ENCODE measurements at regions not wholly inside any gene's neighbourhood (a gene's known extent, or its start where the extent isn't known, plus 50 kb on each side); places are given as distances from the start of the nearest gene placed in this dataset.

GRCh38 chr1:112040891-112041740, 51.6 kb upstream of the KCND3 start:
- DNase-seq = no peak
- in situ Hi-C loops (cut with HindIII; ENCODE audit: low pct_ligation_motif_present, low pct_unique_long_range_greater_than_20kb, low sequenced_read_pairs) = no loop called here

GRCh38 chr1:112043901-112044300, 54.4 kb upstream of the KCND3 start:
- in situ Hi-C loops (cut with HindIII; ENCODE audit: low pct_ligation_motif_present, low pct_unique_long_range_greater_than_20kb, low sequenced_read_pairs) = no loop called here
- DNase-seq = no peak

- no peak for DNase-seq
- in situ Hi-C loops (cut with HindIII; ENCODE audit: low pct_ligation_motif_present, low pct_unique_long_range_greater_than_20kb, low sequenced_read_pairs) = no loop called here
These were observed 55.3 kb upstream of the KCND3 start for GRCh38 chr1:112044745-112045144.

GRCh38 chr1:112046630-112047029, 57.2 kb upstream of the KCND3 start:
- DNase-seq = no peak
- in situ Hi-C loops (cut with HindIII; ENCODE audit: low pct_ligation_motif_present, low pct_unique_long_range_greater_than_20kb, low sequenced_read_pairs) = no loop called here

- in situ Hi-C loops (cut with HindIII; ENCODE audit: low pct_ligation_motif_present, low pct_unique_long_range_greater_than_20kb, low sequenced_read_pairs) = no loop called here
- DNase-seq = no peak
These were observed 59.0 kb upstream of the KCND3 start for GRCh38 chr1:112048421-112048820.

GRCh38 chr1:112054510-112054909, 65.0 kb upstream of the KCND3 start:
- in situ Hi-C loops (cut with HindIII; ENCODE audit: low pct_ligation_motif_present, low pct_unique_long_range_greater_than_20kb, low sequenced_read_pairs) = no loop called here

GRCh38 chr1:112056354-112056753, 66.9 kb upstream of the KCND3 start:
- DNase-seq = no peak
- in situ Hi-C loops (cut with HindIII; ENCODE audit: low pct_ligation_motif_present, low pct_unique_long_range_greater_than_20kb, low sequenced_read_pairs) = no loop called here

More at GRCh38 chr1:112054510-112054909, 65.0 kb upstream of the KCND3 start:
- no peak for DNase-seq

GRCh38 chr1:112057736-112058135, 68.3 kb upstream of the KCND3 start:
- DNase-seq = no peak
- in situ Hi-C loops (cut with HindIII; ENCODE audit: low pct_ligation_motif_present, low pct_unique_long_range_greater_than_20kb, low sequenced_read_pairs) = no loop called here

GRCh38 chr1:112058815-112059450, 69.5 kb upstream of the KCND3 start:
- in situ Hi-C loops (cut with HindIII; ENCODE audit: low pct_ligation_motif_present, low pct_unique_long_range_greater_than_20kb, low sequenced_read_pairs) = no loop called here
- DNase-seq = no peak

- no peak for DNase-seq
- in situ Hi-C loops (cut with HindIII; ENCODE audit: low pct_ligation_motif_present, low pct_unique_long_range_greater_than_20kb, low sequenced_read_pairs) = no loop called here
These were observed 70.2 kb upstream of the KCND3 start for GRCh38 chr1:112059679-112060078.

GRCh38 chr1:112060261-112060660, 70.8 kb upstream of the KCND3 start:
- in situ Hi-C loops (cut with HindIII; ENCODE audit: low pct_ligation_motif_present, low pct_unique_long_range_greater_than_20kb, low sequenced_read_pairs) = no loop called here
- DNase-seq = no peak

- in situ Hi-C loops (cut with HindIII; ENCODE audit: low pct_ligation_motif_present, low pct_unique_long_range_greater_than_20kb, low sequenced_read_pairs) = no loop called here
- DNase-seq = no peak
These were observed 71.6 kb upstream of the KCND3 start for GRCh38 chr1:112061056-112061455.

- in situ Hi-C loops (cut with HindIII; ENCODE audit: low pct_ligation_motif_present, low pct_unique_long_range_greater_than_20kb, low sequenced_read_pairs) = no loop called here
- DNase-seq = no peak
These were observed 72.4 kb upstream of the KCND3 start for GRCh38 chr1:112061901-112062320.

GRCh38 chr1:112063781-112064728, 74.6 kb upstream of the KCND3 start:
- no peak for DNase-seq
- in situ Hi-C loops (cut with HindIII; ENCODE audit: low pct_ligation_motif_present, low pct_unique_long_range_greater_than_20kb, low sequenced_read_pairs) = no loop called here

GRCh38 chr1:112067989-112068388, 78.5 kb upstream of the KCND3 start:
- in situ Hi-C loops (cut with HindIII; ENCODE audit: low pct_ligation_motif_present, low pct_unique_long_range_greater_than_20kb, low sequenced_read_pairs) = no loop called here
- DNase-seq = no peak

- in situ Hi-C loops (cut with HindIII; ENCODE audit: low pct_ligation_motif_present, low pct_unique_long_range_greater_than_20kb, low sequenced_read_pairs) = no loop called here
- no peak for DNase-seq
These were observed 81.2 kb upstream of the KCND3 start for GRCh38 chr1:112070677-112071076.

GRCh38 chr1:112074711-112075110, 85.2 kb upstream of the KCND3 start:
- in situ Hi-C loops (cut with HindIII; ENCODE audit: low pct_ligation_motif_present, low pct_unique_long_range_greater_than_20kb, low sequenced_read_pairs) = no loop called here

GRCh38 chr1:112075566-112075965, 86.1 kb upstream of the KCND3 start:
- DNase-seq = no peak
- in situ Hi-C loops (cut with HindIII; ENCODE audit: low pct_ligation_motif_present, low pct_unique_long_range_greater_than_20kb, low sequenced_read_pairs) = no loop called here

More at GRCh38 chr1:112074711-112075110, 85.2 kb upstream of the KCND3 start:
- no peak for DNase-seq

- DNase-seq = no peak
- in situ Hi-C loops (cut with HindIII; ENCODE audit: low pct_ligation_motif_present, low pct_unique_long_range_greater_than_20kb, low sequenced_read_pairs) = no loop called here
These were observed 90.0 kb upstream of the KCND3 start for GRCh38 chr1:112079446-112079845.

All from ACHN (cell line).